ENCODE measurements at regions not wholly inside any gene's neighbourhood (a gene's known extent, or its start where the extent isn't known, plus 50 kb on each side); places are given as distances from the start of the nearest gene placed in this dataset.

GRCh38 chr3:6655275-6655674 lies 205.6 kb upstream of the GRM7 start:
- no peak for TF ChIP-seq CTCF (IDR thresholded peaks at IDR 0.05)
- no peak for TF ChIP-seq POLR2A (IDR thresholded peaks at IDR 0.05)

All from stomach (tissue), 4 donors.